ENCODE measurements at regions not wholly inside any gene's neighbourhood (a gene's known extent, or its start where the extent isn't known, plus 50 kb on each side); places are given as distances from the start of the nearest gene placed in this dataset.

DNA sequence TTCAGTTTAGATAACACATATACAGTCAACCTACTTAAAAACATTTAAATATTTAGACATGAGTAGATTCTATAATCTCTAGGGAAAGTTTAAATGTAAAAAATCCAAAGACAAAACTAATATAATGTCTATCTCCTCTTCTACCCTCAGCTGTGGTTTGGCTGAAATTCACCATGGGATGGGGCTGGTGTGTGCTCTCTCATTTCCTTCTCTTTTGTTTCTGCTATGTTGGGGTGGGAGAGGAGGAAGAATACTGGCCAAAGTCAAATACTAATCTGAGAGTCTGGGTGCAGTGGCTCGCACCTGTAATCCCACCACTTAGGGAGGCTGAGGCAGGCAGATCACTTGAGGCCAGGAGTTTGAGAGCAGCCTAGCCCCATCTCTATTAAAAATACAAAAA lies 1673.9 kb upstream of the SEL1L start:
- no peaks in the 10 kb centered on the region for H3K27me3 ChIP-seq (ENCODE audit: insufficient read depth, low read length)
- no peak overlapping the region for H3K23ac ChIP-seq (ENCODE audit: low read length)
- H2BK12ac ChIP-seq (ENCODE audit: low read length), result no peak overlapping the region
- no peaks in the 10 kb centered on the region for H3K79me2 ChIP-seq (ENCODE audit: control insufficient read depth, insufficient read depth, low read length, poor library complexity)
- H3K9me3 ChIP-seq (ENCODE audit: insufficient read depth, low read depth, low read length), result no peaks in the 10 kb centered on the region
- H2AK5ac ChIP-seq (ENCODE audit: low read length), result no peak overlapping the region
- no peak overlapping the region for H3K18ac ChIP-seq (ENCODE audit: low read length)
- H3K27ac ChIP-seq (ENCODE audit: low read depth, low read length), result no peak overlapping the region
- H3K9ac ChIP-seq (ENCODE audit: low read length), result no peak overlapping the region
- no peaks in the 10 kb centered on the region for H3K79me1 ChIP-seq (ENCODE audit: low read length)
- H2AFZ ChIP-seq (ENCODE audit: insufficient read depth, low read length, poor library complexity), result no peak overlapping the region
- no peak overlapping the region for H4K91ac ChIP-seq (ENCODE audit: low read depth, low read length)
- no peak overlapping the region for H3K4me3 ChIP-seq (ENCODE audit: low read depth, low read length)
- H4K8ac ChIP-seq (ENCODE audit: low read depth, low read length), result no peak overlapping the region
- no peak overlapping the region for H3K4me2 ChIP-seq (ENCODE audit: low read length)
- no CpG with 5 or more reads among the region's 1 CpG for WGBS (ENCODE audit: extremely low coverage, insufficient coverage, insufficient read length)
- no peak overlapping the region for H2BK120ac ChIP-seq (ENCODE audit: insufficient read depth, low read length, poor library complexity)
- no peak overlapping the region for H3K4ac ChIP-seq (ENCODE audit: low read depth, low read length)
- H4K12ac ChIP-seq (ENCODE audit: low read depth, low read length), result no peak overlapping the region
- no peak overlapping the region for H2BK5ac ChIP-seq (ENCODE audit: low read depth, low read length, poor library complexity)
- no peak overlapping the region for H3K14ac ChIP-seq (ENCODE audit: low read length)
- H3K36me3 ChIP-seq (ENCODE audit: control insufficient read depth in 1 of 2, insufficient read depth in 2 of 2, low read length in 2 of 2), result no peaks in the 10 kb centered on the region
- no peaks in the 10 kb centered on the region for H3K4me1 ChIP-seq (ENCODE audit: control insufficient read depth in 1 of 2, insufficient read depth in 2 of 2, low read length in 2 of 2)
- DNase-seq, result no peak

DNA sequence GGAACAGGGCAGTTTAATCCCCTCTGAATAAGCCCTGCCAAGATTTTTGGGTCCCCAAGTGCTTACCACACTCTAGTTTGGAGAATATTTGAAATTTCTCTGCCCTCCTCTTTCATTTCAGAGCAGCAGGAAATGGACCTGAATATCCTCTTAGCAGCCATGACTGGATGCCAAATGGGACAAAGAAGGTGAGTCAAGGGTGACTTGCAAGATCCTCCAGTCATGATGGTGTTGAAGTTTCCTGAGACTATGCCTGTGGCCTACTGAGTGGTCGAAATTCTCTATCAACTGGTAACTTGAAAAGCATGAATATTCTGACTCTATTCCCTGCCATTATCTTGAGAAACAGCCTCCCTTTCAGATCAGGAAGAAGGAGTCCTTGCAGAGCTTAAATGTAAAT lies 1674.7 kb upstream of the SEL1L start:
- Histone ChIP-seq H3K27ac (ENCODE audit: low read depth, low read length) (no peak overlapping the region), H3K4me3 (ENCODE audit: low read depth, low read length) (no peak overlapping the region), H3K36me3 (ENCODE audit: control insufficient read depth in 1 of 2, insufficient read depth in 2 of 2, low read length in 2 of 2) (no peaks in the 10 kb centered on the region), H3K27me3 (ENCODE audit: insufficient read depth, low read length) (no peaks in the 10 kb centered on the region), H2BK12ac (ENCODE audit: low read length) (no peak overlapping the region), H3K14ac (ENCODE audit: low read length) (no peak overlapping the region), H3K4me2 (ENCODE audit: low read length) (no peak overlapping the region), H3K4me1 (ENCODE audit: control insufficient read depth in 1 of 2, insufficient read depth in 2 of 2, low read length in 2 of 2) (no peaks in the 10 kb centered on the region), H4K91ac (ENCODE audit: low read depth, low read length) (no peak overlapping the region), H3K79me2 (ENCODE audit: control insufficient read depth, insufficient read depth, low read length, poor library complexity) (no peaks in the 10 kb centered on the region), H3K4ac (ENCODE audit: low read depth, low read length) (no peak overlapping the region), H2AFZ (ENCODE audit: insufficient read depth, low read length, poor library complexity) (no peak overlapping the region), H3K9ac (ENCODE audit: low read length) (no peak overlapping the region), H3K9me3 (ENCODE audit: insufficient read depth, low read depth, low read length) (no peaks in the 10 kb centered on the region), H3K79me1 (ENCODE audit: low read length) (no peaks in the 10 kb centered on the region), H4K12ac (ENCODE audit: low read depth, low read length) (no peak overlapping the region), H3K18ac (ENCODE audit: low read length) (no peak overlapping the region), H2AK5ac (ENCODE audit: low read length) (no peak overlapping the region), H2BK120ac (ENCODE audit: insufficient read depth, low read length, poor library complexity) (no peak overlapping the region), H4K8ac (ENCODE audit: low read depth, low read length) (no peak overlapping the region), H3K23ac (ENCODE audit: low read length) (no peak overlapping the region), H2BK5ac (ENCODE audit: low read depth, low read length, poor library complexity) (no peak overlapping the region)
- WGBS (ENCODE audit: extremely low coverage, insufficient coverage, insufficient read length), result no CpG with 5 or more reads among the region's 1 CpG
- no peak for DNase-seq

DNA sequence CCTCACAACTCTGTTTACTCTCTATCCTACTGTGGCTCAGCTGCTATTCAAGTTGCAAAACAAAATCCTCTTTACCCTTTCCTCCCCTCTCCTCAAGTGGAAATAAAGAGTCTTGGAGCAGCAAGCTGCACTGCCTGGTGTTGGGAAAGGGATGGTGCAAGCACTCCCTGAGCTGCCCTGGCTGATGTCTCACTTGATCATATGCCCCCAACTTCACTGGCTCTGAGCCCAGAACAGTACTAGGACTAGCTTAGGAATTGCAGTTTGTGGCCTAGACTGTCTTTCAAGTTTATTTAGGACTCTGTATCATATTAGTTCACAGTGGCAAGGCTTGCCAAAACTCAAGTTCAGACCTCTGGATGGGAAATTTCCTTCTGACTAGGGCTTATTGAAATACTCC lies 1683.8 kb upstream of the SEL1L start:
- Histone ChIP-seq H4K8ac (ENCODE audit: low read depth, low read length) (no peak overlapping the region), H3K9me3 (ENCODE audit: insufficient read depth, low read depth, low read length) (no peaks in the 10 kb centered on the region), H3K9ac (ENCODE audit: low read length) (no peak overlapping the region), H3K4ac (ENCODE audit: low read depth, low read length) (no peak overlapping the region), H3K4me2 (ENCODE audit: low read length) (no peak overlapping the region), H2BK120ac (ENCODE audit: insufficient read depth, low read length, poor library complexity) (no peak overlapping the region), H2BK5ac (ENCODE audit: low read depth, low read length, poor library complexity) (no peak overlapping the region), H3K4me1 (ENCODE audit: control insufficient read depth in 1 of 2, insufficient read depth in 2 of 2, low read length in 2 of 2) (peaks cover 3% of the 10 kb centered on the region in 2 experiments), H2AFZ (ENCODE audit: insufficient read depth, low read length, poor library complexity) (no peak overlapping the region), H3K27me3 (ENCODE audit: insufficient read depth, low read length) (no peaks in the 10 kb centered on the region), H3K36me3 (ENCODE audit: control insufficient read depth in 1 of 2, insufficient read depth in 2 of 2, low read length in 2 of 2) (no peaks in the 10 kb centered on the region), H2AK5ac (ENCODE audit: low read length) (no peak overlapping the region), H3K18ac (ENCODE audit: low read length) (no peak overlapping the region), H3K27ac (ENCODE audit: low read depth, low read length) (no peak overlapping the region), H3K79me2 (ENCODE audit: control insufficient read depth, insufficient read depth, low read length, poor library complexity) (no peaks in the 10 kb centered on the region), H4K12ac (ENCODE audit: low read depth, low read length) (no peak overlapping the region), H4K91ac (ENCODE audit: low read depth, low read length) (no peak overlapping the region), H3K4me3 (ENCODE audit: low read depth, low read length) (no peak overlapping the region), H2BK12ac (ENCODE audit: low read length) (no peak overlapping the region), H3K14ac (ENCODE audit: low read length) (no peak overlapping the region), H3K79me1 (ENCODE audit: low read length) (no peaks in the 10 kb centered on the region), H3K23ac (ENCODE audit: low read length) (no peak overlapping the region)
- DNase-seq, result no peak

DNA sequence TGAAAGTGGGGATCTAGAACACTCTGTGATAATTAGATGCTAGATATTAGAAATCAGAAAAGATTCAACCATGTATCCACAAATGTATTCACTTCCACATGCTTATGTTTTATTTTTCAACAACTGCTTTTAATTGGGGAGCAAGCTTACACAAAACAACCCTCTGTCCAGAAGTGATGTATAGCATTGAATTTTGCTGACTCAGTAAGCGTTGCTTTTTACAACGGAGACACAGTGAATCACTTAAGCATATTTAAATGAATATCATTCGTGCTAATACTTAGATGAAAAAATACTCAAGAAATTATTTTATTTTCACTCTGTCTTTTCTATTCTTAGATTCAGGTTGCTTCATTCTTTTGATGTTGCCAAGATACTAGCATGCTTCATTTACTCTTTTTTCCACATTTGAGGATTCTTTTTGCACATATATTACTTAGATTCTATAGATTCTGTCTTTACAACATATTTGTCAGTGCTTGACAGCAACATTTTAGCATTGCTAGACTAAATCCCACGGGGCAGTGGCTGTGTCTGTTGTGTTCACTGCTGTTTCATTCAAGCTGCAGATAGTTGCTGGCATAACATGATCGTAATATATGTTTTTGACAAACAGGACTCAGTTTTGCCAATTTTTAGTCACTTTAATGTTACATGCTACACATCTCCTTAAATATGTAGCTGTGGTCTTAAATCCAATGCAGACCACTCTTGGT lies 1714.4 kb upstream of the SEL1L start:
- no peaks in the 10 kb centered on the region for H3K27me3 ChIP-seq (ENCODE audit: insufficient read depth, low read length)
- no peaks in the 10 kb centered on the region for H3K79me1 ChIP-seq (ENCODE audit: low read length)
- H4K12ac ChIP-seq (ENCODE audit: low read depth, low read length), result no peak overlapping the region
- H4K91ac ChIP-seq (ENCODE audit: low read depth, low read length), result no peak overlapping the region
- H3K14ac ChIP-seq (ENCODE audit: low read length), result no peak overlapping the region
- H3K27ac ChIP-seq (ENCODE audit: low read depth, low read length), result no peak overlapping the region
- DNase-seq, result no peak
- H4K8ac ChIP-seq (ENCODE audit: low read depth, low read length), result no peak overlapping the region
- H3K79me2 ChIP-seq (ENCODE audit: control insufficient read depth, insufficient read depth, low read length, poor library complexity), result no peaks in the 10 kb centered on the region
- H3K23ac ChIP-seq (ENCODE audit: low read length), result no peak overlapping the region
- peaks cover 3% of the 10 kb centered on the region for H3K9me3 ChIP-seq (ENCODE audit: insufficient read depth, low read depth, low read length)
- no peak overlapping the region for H3K4ac ChIP-seq (ENCODE audit: low read depth, low read length)
- no peak overlapping the region for H2AK5ac ChIP-seq (ENCODE audit: low read length)
- no peak overlapping the region for H3K4me2 ChIP-seq (ENCODE audit: low read length)
- H2BK5ac ChIP-seq (ENCODE audit: low read depth, low read length, poor library complexity), result no peak overlapping the region
- H3K4me1 ChIP-seq (ENCODE audit: control insufficient read depth in 1 of 2, insufficient read depth in 2 of 2, low read length in 2 of 2), result no peaks in the 10 kb centered on the region
- H2BK12ac ChIP-seq (ENCODE audit: low read length), result no peak overlapping the region
- no CpG with 5 or more reads among the region's 5 CpGs for WGBS (ENCODE audit: extremely low coverage, insufficient coverage, insufficient read length)
- no peak overlapping the region for H2AFZ ChIP-seq (ENCODE audit: insufficient read depth, low read length, poor library complexity)
- no peaks in the 10 kb centered on the region for H3K36me3 ChIP-seq (ENCODE audit: control insufficient read depth in 1 of 2, insufficient read depth in 2 of 2, low read length in 2 of 2)
- no peak overlapping the region for H3K18ac ChIP-seq (ENCODE audit: low read length)
- H3K9ac ChIP-seq (ENCODE audit: low read length), result no peak overlapping the region
- no peak overlapping the region for H2BK120ac ChIP-seq (ENCODE audit: insufficient read depth, low read length, poor library complexity)
- H3K4me3 ChIP-seq (ENCODE audit: low read depth, low read length), result no peak overlapping the region
